H1 (cell line): ENCODE measurements at regions not wholly inside any gene's neighbourhood (a gene's known extent, or its start where the extent isn't known, plus 50 kb on each side); places are given as distances from the start of the nearest gene placed in this dataset.

Experiments used
- BACH1 ChIP-seq: IDR thresholded peaks from 2 replicates; pipeline ENCODE4 v1.6.1; 2012; ENCODE audit warnings: low read length, improper control_type of control experiment
- CBX8 ChIP-seq: fragments of 300-800, 300-1000 bp; sonication (generic); IDR thresholded peaks from 2 replicates; pipeline ENCODE4 v1.7.1; 2016; ENCODE audit warnings: low read depth, low read length, borderline replicate concordance
- CHD7 ChIP-seq: fragments of 300-600 bp; sonication (generic); IDR thresholded peaks from 2 replicates; pipeline ENCODE4 v1.7.1; 2012; ENCODE audit warnings: low read length, moderate library complexity, mild to moderate bottlenecking, inconsistent platforms; ENCODE audit not compliant: insufficient replicate concordance
- CTBP2 ChIP-seq: IDR thresholded peaks from 2 replicates; pipeline ENCODE4 v1.7.0; 2011; ENCODE audit warnings: borderline replicate concordance, mild to moderate bottlenecking, moderate library complexity, mixed read lengths, low read length; ENCODE audit not compliant: insufficient read depth, insufficient read length
- GTF2F1 ChIP-seq: IDR thresholded peaks from 2 replicates; pipeline ENCODE4 v1.6.1; 2012; ENCODE audit warnings: low read depth, low read length, improper control_type of control experiment, borderline replicate concordance
- HDAC2 ChIP-seq, 2 experiments: fragments of 300-600 bp in 1 of 2; sonication (generic) in 1 of 2; IDR thresholded peaks; 2 replicates each; pipeline ENCODE4 v1.6.1; 2011 to 2012; ENCODE audit warnings: low read depth in 2 of 2, low read length in 2 of 2, mild to moderate bottlenecking in 2 of 2, moderate library complexity in 2 of 2, borderline replicate concordance in 1 of 2, inconsistent platforms in 1 of 2
- MAFK ChIP-seq: IDR thresholded peaks from 2 replicates; pipeline ENCODE4 v1.6.1; 2012; ENCODE audit warnings: low read depth, mild to moderate bottlenecking, improper control_type of control experiment, low read length
- RXRA ChIP-seq: IDR thresholded peaks from 2 replicates; pipeline ENCODE4 v1.6.1; 2011; ENCODE audit warnings: low read depth, mild to moderate bottlenecking, low read length, moderate library complexity; ENCODE audit not compliant: insufficient read depth
- SP1 ChIP-seq: IDR thresholded peaks from 2 replicates; pipeline ENCODE4 v1.6.1; 2011; ENCODE audit warnings: low read depth, low read length
- TCF12 ChIP-seq: IDR thresholded peaks from 2 replicates; pipeline ENCODE4 v1.6.1; 2011; ENCODE audit warnings: low read depth, mild to moderate bottlenecking, low read length

GRCh38 chr21:14901482-14901958, 163.3 kb downstream of the NRIP1 start (continued):
- TF ChIP-seq CHD7 (no peak), SP1 (no peak), HDAC2 (IDR thresholded peaks at IDR 0.05; ENCODE audit: borderline replicate concordance in 1 of 2, low read depth in 2 of 2, low read length in 2 of 2) (no peak), TCF12 (no peak), BACH1 (no peak), GTF2F1 (no peak), RXRA (no peak), CTBP2 (no peak), CBX8 (no peak), MAFK (no peak)
